Activated naive CD4-positive, alpha-beta T cell treated with anti-CD3 and anti-CD28 coated beads, Interleukin-2, amount 10 ng/mL, durations not matched to agents 7 days and 5 days (primary cell): ENCODE measurements at regions not wholly inside any gene's neighbourhood (a gene's known extent, or its start where the extent isn't known, plus 50 kb on each side); places are given as distances from the start of the nearest gene placed in this dataset.

ENCODE experiments used
- CTCF ChIA-PET: fragments of 350-600 bp; sonication (Branson Sonifier 250); formaldehyde crosslinking; loops from one replicate; lab custom pipeline; 2021; ENCODE audit warnings: antibody characterized with exemption; lab: Charles Lee
- DNase-seq: peaks from one replicate; pipeline ENCODE4 v3.0.0-alpha.2; 2020
- H3K27ac Mint-ChIP-seq: one replicate; pipeline ENCODE4 v1.8.0; 2021; ENCODE audit warnings: mild to moderate bottlenecking, moderate library complexity, mixed read lengths
- H3K27me3 Mint-ChIP-seq: one replicate; pipeline ENCODE4 v1.8.0; 2021; ENCODE audit warnings: mild to moderate bottlenecking, mixed read lengths
- H3K36me3 Mint-ChIP-seq: one replicate; pipeline ENCODE4 v1.8.0; 2021; ENCODE audit warnings: mixed read lengths
- H3K4me1 Mint-ChIP-seq: one replicate; pipeline ENCODE4 v1.8.0; 2021; ENCODE audit warnings: mixed read lengths
- H3K4me3 Mint-ChIP-seq: one replicate; pipeline ENCODE4 v1.8.0; 2021; ENCODE audit warnings: mild to moderate bottlenecking, moderate library complexity, mixed read lengths
- H3K9me3 Mint-ChIP-seq: one replicate; pipeline ENCODE4 v1.8.0; 2021; ENCODE audit warnings: mixed read lengths

DNA sequence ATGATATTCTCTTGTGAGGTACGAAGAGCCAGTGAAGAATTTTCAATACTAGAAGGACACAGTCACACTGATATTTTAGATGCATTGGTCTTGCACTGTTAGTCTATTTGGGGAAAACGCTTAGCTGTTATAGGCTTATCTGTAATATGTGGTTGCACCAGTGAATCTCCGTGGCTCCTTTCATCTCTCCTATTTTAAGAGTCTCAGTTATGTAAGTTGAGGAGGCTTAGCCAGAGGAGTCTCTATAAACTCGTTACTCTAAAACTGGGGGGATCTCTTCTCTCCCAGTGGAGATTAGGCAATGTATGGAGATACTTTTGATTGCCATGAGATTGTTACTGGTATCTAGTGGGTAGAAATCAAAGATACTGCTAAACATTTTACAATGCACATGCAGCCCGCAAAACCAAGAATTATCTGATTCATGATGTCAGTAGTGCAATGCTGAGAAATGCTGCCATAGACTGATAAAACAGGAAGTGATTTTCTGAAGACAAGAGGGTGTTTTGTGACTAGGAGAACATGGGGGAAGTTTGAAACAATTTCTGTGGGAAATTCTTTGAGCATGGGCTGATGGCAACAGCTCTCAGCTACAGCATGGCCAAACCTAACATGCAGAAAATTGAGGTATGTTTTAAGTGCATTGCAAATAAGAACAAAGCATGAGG lies 339.1 kb downstream of the SOX11 start:
- DNase-seq = no peak
- no peaks in the 10 kb centered on the region for H3K27me3 Mint-ChIP-seq
- CTCF ChIA-PET = no interaction called here
- no peak overlapping the region for H3K4me3 Mint-ChIP-seq
- no peaks in the 10 kb centered on the region for H3K4me1 Mint-ChIP-seq
- no peaks in the 10 kb centered on the region for H3K36me3 Mint-ChIP-seq
- H3K9me3 Mint-ChIP-seq = peaks cover 4% of the 10 kb centered on the region
- H3K27ac Mint-ChIP-seq = no peak overlapping the region

DNA sequence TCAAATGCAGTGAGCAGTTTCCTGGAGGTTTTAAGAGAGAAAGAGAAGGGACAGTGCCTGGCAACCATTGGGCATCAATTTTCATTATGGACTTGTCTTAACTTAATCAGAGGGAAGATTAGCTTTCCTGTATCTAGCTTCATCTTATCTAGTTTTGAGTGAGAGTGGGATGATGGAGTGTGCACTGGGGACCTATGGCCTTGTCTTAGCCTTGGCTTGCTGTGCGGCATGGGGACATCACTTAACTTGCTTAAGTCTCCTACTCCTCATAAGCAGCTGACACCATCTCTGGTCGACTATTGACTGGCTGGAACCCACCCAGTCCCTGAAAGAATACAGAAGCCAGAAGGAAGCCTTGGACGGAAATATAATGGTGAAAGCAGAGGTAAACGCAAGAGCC lies 344.0 kb downstream of the SOX11 start:
- no peak for DNase-seq
- CTCF ChIA-PET = no interaction called here
- Mint-ChIP-seq H3K9me3 (no peaks in the 10 kb centered on the region), H3K4me1 (no peaks in the 10 kb centered on the region), H3K36me3 (no peaks in the 10 kb centered on the region), H3K4me3 (no peak overlapping the region), H3K27me3 (no peaks in the 10 kb centered on the region), H3K27ac (no peak overlapping the region)

DNA sequence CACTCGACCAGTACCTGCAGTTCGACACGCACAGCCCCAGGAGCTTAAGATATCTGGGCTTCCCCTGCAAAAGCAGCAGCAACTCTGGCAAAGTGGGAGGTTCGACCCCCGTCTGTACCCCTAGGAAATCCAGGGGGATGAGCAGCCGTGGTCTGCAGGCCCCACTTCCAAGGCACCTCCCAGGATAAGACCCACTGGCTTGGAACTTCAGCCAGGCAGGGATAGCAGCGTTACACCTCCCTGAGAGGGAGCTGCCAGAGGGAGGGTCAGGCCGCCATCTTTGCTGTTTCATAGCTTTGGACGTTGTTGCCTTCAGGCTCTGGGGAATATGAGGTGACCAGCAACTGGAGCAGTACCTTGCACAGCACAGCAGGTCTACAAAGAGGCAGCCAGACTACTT lies 351.1 kb downstream of the SOX11 start:
- Mint-ChIP-seq H3K4me1 (no peaks in the 10 kb centered on the region), H3K4me3 (no peak overlapping the region), H3K27me3 (no peaks in the 10 kb centered on the region), H3K27ac (no peak overlapping the region), H3K36me3 (no peaks in the 10 kb centered on the region), H3K9me3 (peaks cover 5% of the 10 kb centered on the region)
- CTCF ChIA-PET = no interaction called here
- no peak for DNase-seq

DNA sequence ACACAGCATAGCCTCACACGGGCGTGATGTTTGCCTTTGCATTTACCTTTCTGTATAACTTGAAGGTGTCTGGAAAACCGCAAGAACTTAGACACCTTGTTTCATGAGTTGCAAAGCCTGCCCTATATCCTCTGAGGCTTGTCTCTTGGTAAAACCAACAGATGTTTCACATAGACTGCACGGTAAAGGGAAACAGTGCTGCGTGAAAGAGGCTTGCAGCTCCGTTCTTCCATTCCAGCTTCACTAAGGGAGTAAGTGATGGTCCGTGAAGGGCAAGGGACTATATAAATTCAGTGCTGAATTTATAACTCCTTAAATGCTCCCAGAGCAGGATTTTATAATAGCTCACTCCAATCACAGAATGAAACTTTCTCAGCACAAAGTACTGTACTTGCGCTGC lies 360.5 kb downstream of the SOX11 start:
- Mint-ChIP-seq H3K27ac (no peak overlapping the region), H3K27me3 (no peaks in the 10 kb centered on the region), H3K4me3 (no peak overlapping the region), H3K9me3 (no peaks in the 10 kb centered on the region), H3K36me3 (no peaks in the 10 kb centered on the region), H3K4me1 (no peaks in the 10 kb centered on the region)
- CTCF ChIA-PET = interaction anchor here (1.2 kb wide), 1 partner anchor 11 kb away, joined by 3 read pairs; no protein-coding TSS in a partner anchor
- DNase-seq = no peak

DNA sequence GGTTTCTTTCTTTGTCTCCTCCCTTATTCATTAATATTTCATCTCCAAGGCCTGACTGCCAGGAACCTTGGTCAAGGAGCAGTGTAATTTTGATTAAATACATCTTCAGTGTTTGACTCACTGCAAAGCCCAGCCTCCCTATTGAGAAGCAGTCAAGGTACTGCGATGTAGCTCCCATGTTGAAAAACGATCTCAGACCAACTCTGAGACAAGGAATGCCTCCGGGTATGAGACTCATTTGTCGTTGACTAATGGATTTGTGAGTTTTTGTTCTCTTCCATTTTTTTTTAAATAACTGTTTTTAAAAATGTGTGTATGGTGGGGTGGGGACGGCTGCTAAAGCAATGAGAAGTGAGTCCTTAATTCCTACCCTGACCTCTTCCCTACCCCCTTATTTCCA lies 361.6 kb downstream of the SOX11 start:
- no peaks in the 10 kb centered on the region for H3K27me3 Mint-ChIP-seq
- H3K27ac Mint-ChIP-seq = no peak overlapping the region
- H3K4me3 Mint-ChIP-seq = no peak overlapping the region
- no peak for DNase-seq
- H3K9me3 Mint-ChIP-seq = no peaks in the 10 kb centered on the region
- CTCF ChIA-PET = no interaction called here
- no peaks in the 10 kb centered on the region for H3K36me3 Mint-ChIP-seq
- no peaks in the 10 kb centered on the region for H3K4me1 Mint-ChIP-seq

DNA sequence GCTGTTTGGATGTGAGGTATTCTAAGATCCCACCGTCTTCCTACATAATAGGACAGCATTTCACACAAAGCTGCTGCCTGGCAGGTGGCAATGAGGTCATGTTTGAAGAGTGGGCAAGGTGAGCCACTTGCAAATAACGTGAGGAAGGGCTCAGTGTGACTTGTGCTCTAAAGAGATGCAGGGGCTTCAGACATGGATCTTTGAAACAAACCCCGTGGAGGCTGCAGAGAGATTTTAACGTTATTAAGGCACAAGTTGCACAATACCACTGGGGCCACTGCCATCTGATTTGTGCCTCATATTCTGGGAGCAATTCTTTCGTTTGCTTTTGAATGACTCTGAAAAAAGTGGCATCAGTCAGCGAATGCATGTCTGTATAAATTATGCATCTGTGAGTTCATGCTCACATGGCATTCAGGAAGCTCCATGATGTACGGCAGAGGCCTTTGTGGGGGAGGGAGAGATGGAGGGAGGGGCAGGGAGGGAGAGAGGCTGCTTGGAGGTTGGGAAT lies 362.0 kb downstream of the SOX11 start:
- CTCF ChIA-PET = no interaction called here
- Mint-ChIP-seq H3K4me1 (no peaks in the 10 kb centered on the region), H3K4me3 (no peak overlapping the region), H3K27me3 (no peaks in the 10 kb centered on the region), H3K9me3 (no peaks in the 10 kb centered on the region), H3K27ac (no peak overlapping the region), H3K36me3 (no peaks in the 10 kb centered on the region)
- no peak for DNase-seq

DNA sequence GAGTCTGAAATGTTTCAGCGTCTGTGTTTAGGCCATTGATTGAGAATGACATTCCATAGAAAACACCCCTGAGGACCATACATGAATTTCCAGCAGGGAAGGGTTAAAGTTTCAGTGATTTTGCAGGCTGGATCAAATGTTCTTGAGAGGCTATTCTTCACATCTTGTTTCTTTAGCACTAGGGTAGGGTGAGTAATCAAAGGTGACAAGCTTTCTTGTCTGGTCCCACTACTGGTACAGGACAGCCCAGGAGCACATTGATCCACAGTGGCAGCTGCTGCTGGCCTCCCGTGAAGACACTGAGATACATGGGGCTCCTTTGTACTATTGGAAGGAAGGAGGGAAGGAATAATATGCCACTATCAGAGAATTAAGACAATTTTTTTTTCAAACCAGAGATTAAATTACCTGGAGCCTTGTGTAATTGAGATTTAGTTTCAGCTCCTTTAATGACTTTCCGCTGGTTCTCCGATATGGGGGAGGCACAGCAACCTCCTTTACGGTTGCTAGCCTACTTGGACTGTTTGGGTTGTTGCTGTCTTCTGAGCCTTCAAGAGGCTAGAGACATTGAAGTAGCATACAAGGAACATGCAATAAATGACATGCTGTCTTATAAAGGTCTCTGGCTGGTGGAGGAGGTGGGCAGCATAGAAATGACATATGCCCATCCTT lies 368.9 kb downstream of the SOX11 start:
- CTCF ChIA-PET = no interaction called here
- DNase-seq = no peak
- H3K9me3 Mint-ChIP-seq = no peaks in the 10 kb centered on the region
- H3K36me3 Mint-ChIP-seq = no peaks in the 10 kb centered on the region
- H3K4me1 Mint-ChIP-seq = no peaks in the 10 kb centered on the region
- no peak overlapping the region for H3K4me3 Mint-ChIP-seq
- no peaks in the 10 kb centered on the region for H3K27me3 Mint-ChIP-seq
- H3K27ac Mint-ChIP-seq = no peak overlapping the region

DNA sequence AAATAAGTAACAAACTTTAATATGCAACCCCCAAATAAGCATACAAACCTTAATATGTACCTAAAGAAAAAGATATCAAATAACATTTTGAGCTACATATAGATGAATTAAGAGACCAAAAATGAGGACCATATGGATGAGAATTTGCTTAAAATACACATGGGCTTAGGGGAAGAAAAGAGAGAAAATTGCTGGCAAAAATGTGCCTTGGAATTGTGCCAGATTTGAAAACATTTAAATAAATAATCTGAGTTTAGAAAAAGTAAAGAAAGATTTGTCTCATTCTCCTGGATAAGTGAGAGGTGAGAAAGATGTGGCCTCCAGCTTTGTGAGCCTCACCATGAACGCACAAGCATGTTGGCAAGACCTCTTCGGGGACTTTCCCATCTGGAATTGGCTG lies 372.6 kb downstream of the SOX11 start:
- H3K4me1 Mint-ChIP-seq = no peaks in the 10 kb centered on the region
- no peak for DNase-seq
- CTCF ChIA-PET = no interaction called here
- H3K27me3 Mint-ChIP-seq = no peaks in the 10 kb centered on the region
- H3K9me3 Mint-ChIP-seq = no peaks in the 10 kb centered on the region
- no peaks in the 10 kb centered on the region for H3K36me3 Mint-ChIP-seq
- no peak overlapping the region for H3K27ac Mint-ChIP-seq
- no peak overlapping the region for H3K4me3 Mint-ChIP-seq

DNA sequence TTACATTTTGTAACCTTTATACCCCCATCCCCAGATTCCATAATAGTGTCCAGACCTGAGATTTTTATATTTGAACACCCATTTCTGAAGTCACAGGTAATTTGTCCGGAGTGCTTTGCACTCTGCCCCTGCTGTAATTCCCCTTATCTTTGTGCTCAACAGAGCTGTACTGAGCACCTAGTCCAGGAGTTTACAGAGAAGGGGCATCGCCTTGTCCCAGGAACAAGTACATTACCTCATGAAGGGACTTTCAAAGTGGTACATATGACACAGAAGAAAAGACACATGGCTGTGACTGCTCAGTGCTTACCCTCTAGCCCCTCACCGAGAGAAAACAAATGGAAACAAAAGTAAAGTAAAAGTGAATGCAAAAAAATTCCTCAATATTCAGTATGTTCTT lies 373.5 kb downstream of the SOX11 start:
- DNase-seq = no peak

DNA sequence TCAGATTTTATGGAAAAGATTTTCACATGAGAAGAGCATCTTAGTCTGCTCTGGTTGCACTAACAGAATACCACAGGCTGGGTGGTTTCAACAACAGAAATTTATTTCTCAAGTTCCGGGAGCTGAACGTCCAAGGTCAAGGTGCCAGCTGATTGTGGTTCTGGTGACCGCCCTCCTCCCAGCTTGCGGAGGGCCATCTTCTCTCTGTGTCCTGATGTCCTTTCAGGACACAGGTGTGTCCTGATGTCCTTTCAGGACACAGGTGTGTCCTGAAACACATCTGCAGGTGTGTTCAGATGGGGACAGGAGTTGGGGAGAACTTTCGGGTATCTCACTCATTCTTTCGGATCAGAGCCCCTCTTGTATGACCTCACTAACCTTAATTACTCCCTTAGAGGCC lies 374.9 kb downstream of the SOX11 start:
- no peaks in the 10 kb centered on the region for H3K36me3 Mint-ChIP-seq
- CTCF ChIA-PET = no interaction called here
- no peaks in the 10 kb centered on the region for H3K27me3 Mint-ChIP-seq
- H3K27ac Mint-ChIP-seq = no peak overlapping the region
- DNase-seq = no peak
- no peaks in the 10 kb centered on the region for H3K4me1 Mint-ChIP-seq
- no peak overlapping the region for H3K4me3 Mint-ChIP-seq
- no peaks in the 10 kb centered on the region for H3K9me3 Mint-ChIP-seq

More for the DNA sequence above, 373.5 kb downstream of the SOX11 start:
- Mint-ChIP-seq H3K9me3 (no peaks in the 10 kb centered on the region), H3K27me3 (no peaks in the 10 kb centered on the region), H3K27ac (no peak overlapping the region), H3K4me3 (no peak overlapping the region), H3K4me1 (no peaks in the 10 kb centered on the region), H3K36me3 (no peaks in the 10 kb centered on the region)
- CTCF ChIA-PET = no interaction called here

DNA sequence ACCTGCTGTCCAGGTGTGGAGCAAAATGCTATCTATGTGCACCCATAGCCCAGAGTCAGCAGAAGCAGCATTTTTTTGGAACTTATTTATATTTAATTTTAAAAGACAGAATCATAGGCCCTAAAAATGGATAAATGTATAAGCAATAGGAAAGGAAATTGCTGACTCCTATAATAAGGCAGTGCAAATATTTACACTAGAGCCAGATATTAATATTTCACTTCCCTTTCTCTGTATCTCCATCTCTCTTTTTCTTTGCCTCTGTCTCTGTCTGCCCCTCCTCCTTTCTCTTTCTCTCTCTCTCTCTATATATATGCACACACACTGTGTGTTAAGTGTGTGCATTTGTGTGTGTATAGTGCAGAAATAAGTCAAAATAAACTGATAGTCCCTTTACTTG lies 375.6 kb downstream of the SOX11 start:
- CTCF ChIA-PET = no interaction called here
- H3K27ac Mint-ChIP-seq = no peak overlapping the region
- H3K4me1 Mint-ChIP-seq = no peaks in the 10 kb centered on the region
- H3K4me3 Mint-ChIP-seq = no peak overlapping the region
- no peak for DNase-seq
- H3K9me3 Mint-ChIP-seq = no peaks in the 10 kb centered on the region
- no peaks in the 10 kb centered on the region for H3K36me3 Mint-ChIP-seq
- no peaks in the 10 kb centered on the region for H3K27me3 Mint-ChIP-seq

DNA sequence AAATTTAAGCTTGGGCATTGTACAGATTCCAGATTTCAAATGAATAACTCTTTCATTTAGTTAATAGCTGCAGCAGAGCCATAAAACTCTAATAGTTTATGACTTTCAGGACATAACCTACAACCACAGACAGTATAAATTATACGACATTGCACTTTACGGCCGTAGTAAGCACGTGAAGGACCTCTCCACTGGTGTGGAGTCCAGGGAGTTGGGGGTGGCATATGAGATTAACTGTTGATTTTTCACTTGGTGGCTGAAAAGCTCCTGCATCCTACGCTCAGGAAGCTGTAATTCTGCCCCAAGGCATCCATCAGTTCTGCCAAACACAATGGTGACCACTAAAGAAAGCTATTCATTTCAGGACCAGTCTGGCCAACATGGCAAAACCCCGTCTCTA lies 376.2 kb downstream of the SOX11 start:
- CTCF ChIA-PET = no interaction called here
- Mint-ChIP-seq H3K27ac (no peak overlapping the region), H3K4me1 (no peaks in the 10 kb centered on the region), H3K4me3 (no peak overlapping the region), H3K27me3 (no peaks in the 10 kb centered on the region), H3K36me3 (no peaks in the 10 kb centered on the region), H3K9me3 (no peaks in the 10 kb centered on the region)
- DNase-seq = no peak

DNA sequence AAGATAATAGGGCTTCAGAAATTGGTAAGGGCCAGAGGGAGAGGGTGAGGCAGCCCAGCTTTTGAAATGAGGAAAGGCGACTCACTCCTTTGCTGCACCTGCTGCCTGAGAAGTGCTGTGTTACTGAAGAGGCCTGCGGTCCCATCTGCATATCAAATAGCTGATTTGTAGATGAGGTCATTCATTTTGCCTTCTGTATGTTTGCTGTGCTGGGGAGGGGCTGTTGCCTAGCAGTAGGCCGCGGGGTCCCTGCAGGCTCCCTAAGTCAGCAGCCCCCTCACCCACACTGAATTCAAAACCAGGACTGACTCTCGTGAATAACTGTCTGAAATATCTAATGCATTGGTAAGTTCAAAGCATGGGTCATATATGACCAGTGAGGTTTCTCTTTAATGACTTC lies 377.2 kb downstream of the SOX11 start:
- Mint-ChIP-seq H3K36me3 (no peaks in the 10 kb centered on the region), H3K27me3 (no peaks in the 10 kb centered on the region), H3K4me3 (no peak overlapping the region), H3K27ac (no peak overlapping the region), H3K9me3 (no peaks in the 10 kb centered on the region), H3K4me1 (no peaks in the 10 kb centered on the region)
- no peak for DNase-seq
- CTCF ChIA-PET = interaction anchor here (0.6 kb wide), 1 partner anchor 363 kb away, joined by 3 read pairs; no protein-coding TSS in a partner anchor

DNA sequence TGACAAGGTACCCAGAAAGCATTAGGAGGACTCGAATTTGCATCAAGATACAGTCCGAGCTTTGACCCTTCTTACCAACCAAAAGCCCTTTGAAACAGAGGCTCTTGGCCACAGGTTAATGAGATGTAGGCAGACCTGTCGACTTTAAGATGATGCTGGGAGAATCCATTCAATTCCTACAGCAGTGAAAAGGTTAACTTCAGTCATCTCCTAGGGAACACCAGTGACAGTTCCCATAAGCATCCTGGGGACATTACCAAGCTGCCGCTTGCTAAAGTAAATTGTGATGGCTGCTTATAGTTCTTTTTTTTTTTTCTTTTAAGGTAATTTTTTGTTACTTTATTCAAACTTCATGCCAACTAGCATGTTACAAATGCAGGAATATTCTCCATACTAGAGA lies 379.3 kb downstream of the SOX11 start:
- CTCF ChIA-PET = no interaction called here
- Mint-ChIP-seq H3K27me3 (no peaks in the 10 kb centered on the region), H3K27ac (no peak overlapping the region), H3K36me3 (no peaks in the 10 kb centered on the region), H3K9me3 (no peaks in the 10 kb centered on the region), H3K4me3 (no peak overlapping the region), H3K4me1 (no peaks in the 10 kb centered on the region)
- no peak for DNase-seq

DNA sequence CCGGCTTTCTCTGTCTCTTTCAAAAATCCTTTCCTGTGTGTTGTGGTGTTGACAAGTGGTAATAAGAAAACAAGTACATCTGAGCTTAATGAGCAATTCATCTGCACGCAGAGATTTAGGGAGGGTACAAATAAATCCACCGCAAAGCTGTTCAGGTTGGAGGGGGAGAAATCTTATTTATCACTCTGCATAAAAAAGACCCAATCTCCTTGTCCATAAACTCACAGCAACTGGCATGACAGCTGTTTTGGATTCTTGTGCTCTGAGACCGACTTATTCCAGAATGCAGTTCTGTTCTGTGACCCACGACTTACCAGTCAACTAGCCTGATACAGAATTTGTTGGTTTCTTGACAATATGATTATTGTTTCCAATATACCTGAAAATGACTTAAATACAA lies 380.1 kb downstream of the SOX11 start:
- CTCF ChIA-PET = no interaction called here
- H3K9me3 Mint-ChIP-seq = no peaks in the 10 kb centered on the region
- no peaks in the 10 kb centered on the region for H3K27me3 Mint-ChIP-seq
- no peak overlapping the region for H3K27ac Mint-ChIP-seq
- H3K36me3 Mint-ChIP-seq = no peaks in the 10 kb centered on the region
- no peak for DNase-seq
- no peak overlapping the region for H3K4me3 Mint-ChIP-seq
- H3K4me1 Mint-ChIP-seq = no peaks in the 10 kb centered on the region
